Prostate gland (tissue), 2 donors: ENCODE measurements at regions not wholly inside any gene's neighbourhood (a gene's known extent, or its start where the extent isn't known, plus 50 kb on each side); places are given as distances from the start of the nearest gene placed in this dataset.

Experiments used
- POLR2A ChIP-seq: fragments of 450-650 bp; IDR thresholded peaks from one replicate; pipeline ENCODE4 v1.6.1; 2016; ENCODE audit warnings: antibody characterized with exemption, mild to moderate bottlenecking
- TF ChIP-seq, protein P1 (sequence below), 4 experiments: fragments of 200-600 bp in 2 of 4; fragments of 450-650 bp in 2 of 4; sonication (generic) in 2 of 4; IDR thresholded peaks; 1 replicate in 3 of 4; 2 replicates in 1 of 4; pipeline ENCODE4 v1.5.1; 2016 to 2019; ENCODE audit warnings: antibody characterized with exemption in 4 of 4, mild to moderate bottlenecking in 2 of 4, moderate library complexity in 2 of 4

DNA sequence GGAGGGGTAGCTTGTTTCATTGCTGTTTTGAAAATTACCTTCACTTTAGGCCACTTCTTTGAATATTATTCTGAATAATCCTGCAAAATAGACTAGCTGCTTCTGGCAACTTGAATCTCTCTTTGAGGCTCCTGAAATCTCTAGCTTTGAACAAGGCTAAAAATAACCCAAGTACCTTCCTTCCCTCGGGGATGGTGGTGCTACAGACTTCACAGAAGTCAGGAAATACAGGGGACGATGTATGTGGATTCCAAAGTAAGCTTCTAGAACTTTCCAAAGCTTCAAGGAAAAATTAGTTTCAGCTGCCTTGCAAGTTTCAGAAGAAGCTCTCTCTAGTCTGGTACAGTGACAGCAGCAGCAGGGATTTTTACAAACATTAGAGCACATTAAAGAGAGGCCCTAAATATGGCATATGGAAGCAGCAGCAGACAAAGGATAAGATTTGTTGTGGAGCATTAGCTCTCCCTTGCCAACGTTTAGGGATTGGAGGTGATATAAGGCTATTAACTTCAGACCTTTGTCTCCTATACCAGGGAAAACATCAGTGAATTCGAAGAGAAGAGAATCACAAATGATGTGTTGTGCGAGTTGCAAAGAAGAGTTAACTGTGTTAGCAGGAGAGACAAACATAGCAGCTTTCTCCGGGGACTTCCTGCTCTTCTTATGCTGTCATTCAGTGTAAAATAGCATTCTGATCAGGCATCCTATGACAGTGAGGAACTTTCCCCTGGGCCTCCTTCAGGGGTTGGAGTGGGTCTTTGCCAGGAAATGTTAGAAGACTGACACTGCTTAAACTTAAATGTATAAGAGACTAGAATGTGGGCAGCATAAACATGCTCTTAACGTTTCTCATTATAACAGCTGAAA lies 783.0 kb upstream of the ARPP21 start:
- no peak for TF ChIP-seq POLR2A
- TF ChIP-seq, protein P1, sequence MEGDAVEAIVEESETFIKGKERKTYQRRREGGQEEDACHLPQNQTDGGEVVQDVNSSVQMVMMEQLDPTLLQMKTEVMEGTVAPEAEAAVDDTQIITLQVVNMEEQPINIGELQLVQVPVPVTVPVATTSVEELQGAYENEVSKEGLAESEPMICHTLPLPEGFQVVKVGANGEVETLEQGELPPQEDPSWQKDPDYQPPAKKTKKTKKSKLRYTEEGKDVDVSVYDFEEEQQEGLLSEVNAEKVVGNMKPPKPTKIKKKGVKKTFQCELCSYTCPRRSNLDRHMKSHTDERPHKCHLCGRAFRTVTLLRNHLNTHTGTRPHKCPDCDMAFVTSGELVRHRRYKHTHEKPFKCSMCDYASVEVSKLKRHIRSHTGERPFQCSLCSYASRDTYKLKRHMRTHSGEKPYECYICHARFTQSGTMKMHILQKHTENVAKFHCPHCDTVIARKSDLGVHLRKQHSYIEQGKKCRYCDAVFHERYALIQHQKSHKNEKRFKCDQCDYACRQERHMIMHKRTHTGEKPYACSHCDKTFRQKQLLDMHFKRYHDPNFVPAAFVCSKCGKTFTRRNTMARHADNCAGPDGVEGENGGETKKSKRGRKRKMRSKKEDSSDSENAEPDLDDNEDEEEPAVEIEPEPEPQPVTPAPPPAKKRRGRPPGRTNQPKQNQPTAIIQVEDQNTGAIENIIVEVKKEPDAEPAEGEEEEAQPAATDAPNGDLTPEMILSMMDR (IDR thresholded peaks at IDR 0.05) = no peak
